H1 (cell line): ENCODE measurements at regions not wholly inside any gene's neighbourhood (a gene's known extent, or its start where the extent isn't known, plus 50 kb on each side); places are given as distances from the start of the nearest gene placed in this dataset.

ENCODE experiments used
- SIN3A ChIP-seq, 2 experiments: IDR thresholded peaks in 1 of 2; conservative IDR thresholded peaks in 1 of 2; 2 replicates each; pipeline ENCODE4 v1.6.1; 2011 to 2012; ENCODE audit warnings: low read length in 2 of 2, improper control_type of control experiment in 1 of 2, low read depth in 1 of 2, mild to moderate bottlenecking in 1 of 2
- USF2 ChIP-seq: IDR thresholded peaks from 2 replicates; pipeline ENCODE4 v1.6.1; 2011; ENCODE audit warnings: low read length, improper control_type of control experiment

GRCh38 chr18:22115573-22115972 is 53.8 kb upstream of the GATA6 start:
- TF ChIP-seq SIN3A (conservative IDR thresholded peaks at IDR 0.05 in 1 of 2, IDR thresholded peaks at IDR 0.05 in 1 of 2; ENCODE audit: low read depth in 1 of 2, low read length in 2 of 2) (no peak), USF2 (no peak)
